HEK293T (cell line): ENCODE measurements at regions not wholly inside any gene's neighbourhood (a gene's known extent, or its start where the extent isn't known, plus 50 kb on each side); places are given as distances from the start of the nearest gene placed in this dataset.
A peak's percentile ranks its signal among the peaks of the same experiment; 100 is the strongest.

ENCODE experiments used
- CTCF ChIA-PET: fragments of 350-600 bp; formaldehyde crosslinking; extraction: SDS; loops from one replicate; lab custom pipeline; 2021; ENCODE audit warnings: antibody characterized with exemption, inconsistent platforms; lab: Yijun Ruan, JAX
- POLR2A ChIA-PET: fragments of 350-600 bp; formaldehyde crosslinking; extraction: SDS; loops from one replicate; lab custom pipeline; 2020; ENCODE audit warnings: antibody characterized with exemption, inconsistent platforms; lab: Yijun Ruan, JAX
- DNase-seq: peaks from one replicate; pipeline ENCODE4 v3.0.0; 2012; ENCODE audit warnings: mixed read lengths; ENCODE audit errors: extremely low spot score
- ARNT ChIP-seq: fragments of 450-650 bp; IDR thresholded peaks from 2 replicates; pipeline ENCODE4 v1.6.1; 2017; ENCODE audit warnings: mild to moderate bottlenecking
- BHLHE40 ChIP-seq: fragments of 450-650 bp; IDR thresholded peaks from 2 replicates; pipeline ENCODE4 v1.6.1; 2016; ENCODE audit warnings: mild to moderate bottlenecking, moderate library complexity, borderline replicate concordance
- CTBP1 ChIP-seq: fragments of 450-650 bp; IDR thresholded peaks from 2 replicates; pipeline ENCODE4 v1.6.1; 2016; ENCODE audit warnings: borderline replicate concordance
- ELF4 ChIP-seq: fragments of 450-650 bp; IDR thresholded peaks from 2 replicates; pipeline ENCODE4 v1.6.1; 2017; ENCODE audit warnings: antibody characterized with exemption
- FOXA1 ChIP-seq: fragments of 450-650 bp; IDR thresholded peaks from 2 replicates; pipeline ENCODE4 v1.6.1; 2016; ENCODE audit warnings: mild to moderate bottlenecking
- FOXK2 ChIP-seq: fragments of 450-650 bp; IDR thresholded peaks from 2 replicates; pipeline ENCODE4 v1.6.1; 2016; ENCODE audit warnings: mild to moderate bottlenecking
- FOXM1 ChIP-seq: fragments of 450-650 bp; IDR thresholded peaks from 2 replicates; pipeline ENCODE4 v1.6.1; 2017; ENCODE audit warnings: mild to moderate bottlenecking, borderline replicate concordance
- HDGF ChIP-seq: fragments of 450-650 bp; IDR thresholded peaks from 2 replicates; pipeline ENCODE4 v1.6.1; 2017; ENCODE audit warnings: antibody characterized with exemption, borderline replicate concordance
- L3MBTL2 ChIP-seq: fragments of 450-650 bp; conservative IDR thresholded peaks from 2 replicates; pipeline ENCODE4 v1.6.1; 2016; ENCODE audit warnings: mild to moderate bottlenecking
- LEF1 ChIP-seq: fragments of 450-650 bp; IDR thresholded peaks from 2 replicates; pipeline ENCODE4 v1.6.1; 2017; ENCODE audit warnings: mild to moderate bottlenecking, borderline replicate concordance
- NFRKB ChIP-seq: fragments of 450-650 bp; IDR thresholded peaks from 2 replicates; pipeline ENCODE4 v1.6.1; 2016; ENCODE audit warnings: mild to moderate bottlenecking, moderate library complexity
- SP1 ChIP-seq: fragments of 450-650 bp; IDR thresholded peaks from 2 replicates; pipeline ENCODE4 v1.6.1; 2017
- SUZ12 ChIP-seq: fragments of 450-650 bp; IDR thresholded peaks from 2 replicates; pipeline ENCODE4 v1.6.1; 2016; ENCODE audit warnings: mild to moderate bottlenecking
- TARDBP ChIP-seq: fragments of 450-650 bp; IDR thresholded peaks from 2 replicates; pipeline ENCODE4 v1.6.1; 2016
- ZNF384 ChIP-seq: fragments of 450-650 bp; IDR thresholded peaks from 2 replicates; pipeline ENCODE4 v1.6.1; 2016
- TF ChIP-seq, protein P1 (sequence below): fragments of 450-650 bp; IDR thresholded peaks from 2 replicates; pipeline ENCODE4 v1.6.1; 2016

DNA sequence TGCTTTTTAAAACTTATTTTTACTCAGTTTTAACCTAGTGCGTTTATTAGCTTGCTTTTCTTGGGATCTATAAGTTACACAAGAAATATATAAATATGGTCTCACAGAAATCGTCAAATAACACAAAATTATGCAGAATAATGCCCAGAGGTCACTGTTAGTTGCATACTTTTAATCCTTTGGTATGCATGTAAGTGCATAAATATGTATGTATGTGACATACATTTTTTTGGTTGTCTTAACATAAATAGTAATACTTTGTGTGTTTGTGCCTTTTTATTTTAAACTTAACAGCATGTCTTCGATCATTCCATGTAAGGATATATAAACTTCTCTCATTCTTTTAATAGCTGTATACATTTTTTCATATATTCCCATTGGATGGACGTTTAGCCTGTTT lies 459.6 kb downstream of the PCNX1 start:
- ChIA-PET CTCF (no interaction called here), POLR2A (no interaction called here)
- TF ChIP-seq LEF1 (no peak), SP1 (no peak), ELF4 (no peak), SUZ12 (no peak), L3MBTL2 (no peak), FOXM1 (no peak)
- TF ChIP-seq, protein P1, sequence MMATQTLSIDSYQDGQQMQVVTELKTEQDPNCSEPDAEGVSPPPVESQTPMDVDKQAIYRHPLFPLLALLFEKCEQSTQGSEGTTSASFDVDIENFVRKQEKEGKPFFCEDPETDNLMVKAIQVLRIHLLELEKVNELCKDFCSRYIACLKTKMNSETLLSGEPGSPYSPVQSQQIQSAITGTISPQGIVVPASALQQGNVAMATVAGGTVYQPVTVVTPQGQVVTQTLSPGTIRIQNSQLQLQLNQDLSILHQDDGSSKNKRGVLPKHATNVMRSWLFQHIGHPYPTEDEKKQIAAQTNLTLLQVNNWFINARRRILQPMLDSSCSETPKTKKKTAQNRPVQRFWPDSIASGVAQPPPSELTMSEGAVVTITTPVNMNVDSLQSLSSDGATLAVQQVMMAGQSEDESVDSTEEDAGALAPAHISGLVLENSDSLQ, result no peak
- no peak for DNase-seq

DNA sequence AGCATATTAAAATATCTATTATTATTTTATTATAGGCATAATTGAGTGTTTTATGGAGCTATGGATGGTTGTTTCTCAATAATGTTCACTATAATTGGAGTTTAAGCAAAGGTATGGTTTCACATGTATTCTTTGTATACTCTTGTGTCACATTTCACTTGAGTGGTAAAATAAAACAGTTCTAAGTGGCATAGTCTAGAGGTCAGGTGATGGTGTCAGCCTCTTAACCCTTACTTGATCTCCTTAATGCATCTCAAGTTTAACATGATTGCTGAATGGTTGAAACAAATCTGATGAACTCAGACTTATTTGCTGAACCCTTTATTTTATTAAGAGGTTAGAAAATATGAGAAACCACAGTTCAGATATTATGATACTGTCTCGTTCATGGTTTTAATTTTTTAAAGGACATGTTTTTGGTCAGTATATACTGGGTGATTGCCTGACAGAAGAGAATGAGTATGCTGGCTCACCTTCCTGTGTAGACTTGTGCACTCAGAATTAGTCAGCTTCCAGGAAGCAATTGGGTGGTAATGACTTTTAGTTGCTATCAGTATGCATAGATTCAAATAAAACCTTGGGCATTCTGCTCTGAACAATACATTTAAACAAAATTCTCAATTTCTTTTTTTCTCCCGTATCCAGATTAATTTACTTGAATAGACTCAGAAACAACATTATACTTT lies 464.6 kb downstream of the PCNX1 start:
- no peak for TF ChIP-seq FOXK2
- TF ChIP-seq ELF4, result no peak
- no peak for TF ChIP-seq SP1
- TF ChIP-seq FOXA1, result no peak
- TF ChIP-seq HDGF, result no peak
- TF ChIP-seq SUZ12, result no peak
- TF ChIP-seq BHLHE40, result no peak
- no peak for TF ChIP-seq CTBP1
- TF ChIP-seq L3MBTL2, result no peak
- TF ChIP-seq NFRKB, result no peak
- TF ChIP-seq, protein P1, result no peak
- no peak for TF ChIP-seq TARDBP
- no peak for TF ChIP-seq ZNF384
- TF ChIP-seq ARNT, result no peak
- no peak for TF ChIP-seq LEF1
- ChIA-PET CTCF (no interaction called here), POLR2A (interaction anchor here (1.1 kb wide), 1 partner anchor 51 kb away, joined by 3 read pairs; the partner anchor contains the start of gene SIPA1L1)
- no peak for DNase-seq

DNA sequence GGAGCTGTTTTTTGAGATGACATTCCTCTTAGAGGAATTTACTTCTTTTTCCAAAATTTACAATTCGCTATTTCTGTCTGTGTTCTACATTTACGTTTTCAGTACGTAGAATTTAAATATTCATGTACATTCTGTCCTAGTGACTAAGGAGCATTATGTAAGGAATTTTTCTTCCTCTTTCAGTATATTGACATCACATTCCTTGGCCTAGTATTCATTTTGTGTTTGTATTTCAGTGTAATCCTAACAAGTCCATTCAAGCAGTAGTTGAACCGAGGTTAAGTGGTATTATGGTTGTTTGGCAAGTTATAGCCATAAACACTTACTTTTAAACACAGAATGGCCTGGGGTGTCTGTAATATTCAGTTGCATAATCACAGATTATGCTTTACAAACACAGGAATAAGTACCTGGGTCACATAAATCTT lies 465.2 kb downstream of the PCNX1 start:
- DNase-seq, result no peak
- POLR2A ChIA-PET, result no interaction called here
- CTCF ChIA-PET, result no interaction called here
- peak; percentile 75 for TF ChIP-seq CTBP1
- TF ChIP-seq ARNT, result no peak; the same call in 1 of the 2 replicates
- no peak for TF ChIP-seq ZNF384
- TF ChIP-seq FOXM1, result no peak
- TF ChIP-seq, protein P1, result peak; percentile 66

DNA sequence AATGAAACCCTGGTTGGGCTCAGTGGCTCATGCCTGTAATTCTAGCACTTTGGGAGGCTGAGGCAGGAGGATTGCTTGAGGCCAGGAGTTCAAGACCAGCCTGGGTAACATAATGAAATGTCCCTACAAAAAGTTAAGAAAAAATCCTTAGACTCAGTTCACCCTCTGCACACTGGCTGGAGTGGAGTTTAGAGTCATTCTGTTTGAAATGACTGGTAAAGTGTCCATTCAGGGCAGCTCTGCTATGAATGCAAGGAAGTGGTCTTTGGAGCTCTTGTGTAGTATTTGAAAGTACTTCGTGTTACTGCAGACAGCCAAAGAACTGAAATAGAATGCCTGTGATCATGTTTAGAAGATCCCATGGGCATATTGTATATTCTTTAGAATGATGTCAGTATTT lies 466.5 kb downstream of the PCNX1 start:
- ChIA-PET CTCF (no interaction called here), POLR2A (no interaction called here)
- DNase-seq, result no peak
- no peak for TF ChIP-seq ZNF384

DNA sequence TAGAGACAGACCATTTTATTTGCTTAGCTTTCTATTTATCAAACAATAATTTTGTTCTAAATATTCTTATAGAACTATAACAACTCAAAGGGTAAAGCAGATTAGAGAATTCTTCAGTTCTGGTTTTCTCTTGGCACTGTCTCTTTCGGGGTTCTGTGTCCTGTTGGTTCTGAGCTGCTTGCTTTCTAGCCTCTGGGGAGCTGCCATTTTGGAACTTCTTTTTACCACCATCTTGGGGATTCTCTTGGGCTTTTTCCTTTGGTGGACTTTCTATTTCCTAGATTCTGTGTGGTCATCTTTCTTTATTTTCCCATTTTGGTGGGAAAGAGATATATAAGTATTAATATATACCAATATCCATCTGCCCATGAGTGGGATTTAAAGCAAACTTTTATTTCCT lies 467.7 kb downstream of the PCNX1 start:
- no peak for DNase-seq
- ChIA-PET CTCF (no interaction called here), POLR2A (no interaction called here)
- TF ChIP-seq SP1 (no peak), FOXM1 (no peak), LEF1 (no peak), HDGF (no peak), CTBP1 (no peak), TARDBP (no peak), FOXA1 (no peak), ELF4 (no peak), ARNT (no peak), ZNF384 (no peak)
- TF ChIP-seq, protein P1, result no peak

DNA sequence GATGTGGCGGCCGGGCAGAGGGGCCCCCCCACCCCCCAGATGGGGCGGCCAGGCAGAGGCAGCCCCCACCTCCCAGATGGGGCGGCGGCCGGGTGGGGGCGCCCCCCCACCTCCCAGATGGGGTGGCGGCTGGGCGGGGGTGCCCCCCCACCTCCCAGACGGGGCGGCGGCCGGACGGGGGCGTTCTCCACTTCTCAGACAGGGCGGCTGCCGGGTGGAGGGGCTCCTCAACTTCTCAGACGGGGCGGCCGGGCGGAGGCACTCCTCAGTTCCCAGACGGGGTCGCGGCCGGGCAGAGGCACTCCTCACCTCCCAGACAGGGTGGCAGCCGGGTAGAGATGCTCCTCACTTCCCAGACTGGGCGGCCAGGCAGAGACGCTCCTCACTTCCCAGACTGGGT lies 469.8 kb downstream of the PCNX1 start:
- DNase-seq, result no peak
- ChIA-PET CTCF (no interaction called here), POLR2A (no interaction called here)
- TF ChIP-seq SUZ12 (no peak), ZNF384 (no peak), FOXM1 (no peak), FOXA1 (no peak), BHLHE40 (no peak)

DNA sequence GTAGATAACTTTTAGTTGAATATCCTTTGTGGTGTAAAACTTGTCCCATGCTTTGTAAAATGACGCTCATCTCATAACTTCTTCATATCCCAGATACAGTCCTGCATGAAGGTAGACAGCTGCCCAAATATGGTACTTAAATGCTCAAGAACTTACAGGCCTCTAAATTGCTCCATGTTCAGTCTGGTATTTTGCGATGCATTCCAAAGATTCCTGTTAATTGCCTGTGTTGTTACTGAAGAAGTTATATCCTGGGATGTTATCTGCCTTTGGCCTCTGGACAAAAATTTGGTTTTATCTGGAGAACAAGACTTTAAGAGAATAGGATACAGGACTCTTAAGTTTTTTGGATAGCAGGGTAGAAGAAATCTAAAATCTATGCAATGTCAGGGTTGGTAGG lies 473.0 kb downstream of the PCNX1 start:
- TF ChIP-seq FOXA1 (no peak), TARDBP (no peak), CTBP1 (no peak), FOXK2 (no peak), FOXM1 (no peak), HDGF (no peak), LEF1 (no peak), SUZ12 (no peak), ARNT (no peak), L3MBTL2 (no peak), SP1 (no peak), NFRKB (no peak), ELF4 (no peak), BHLHE40 (no peak), ZNF384 (no peak)
- TF ChIP-seq, protein P1, result no peak
- ChIA-PET POLR2A (no interaction called here), CTCF (no interaction called here)
- no peak for DNase-seq
